H1 (cell line): ENCODE measurements at regions not wholly inside any gene's neighbourhood (a gene's known extent, or its start where the extent isn't known, plus 50 kb on each side); places are given as distances from the start of the nearest gene placed in this dataset.

Experiments used
- CTCF ChIA-PET: fragments of 300-600 bp; sonication (Branson Sonifier 250); formaldehyde crosslinking; loops from one replicate; lab custom pipeline; 2021; ENCODE audit not compliant: partially characterized antibody; lab: Charles Lee
- POLR2A ChIA-PET: fragments of 300-600 bp; sonication (Branson Sonifier 250); formaldehyde crosslinking; loops from one replicate; lab custom pipeline; 2021; ENCODE audit warnings: inconsistent platforms; ENCODE audit not compliant: partially characterized antibody; lab: Charles Lee
- DNase-seq, 2 experiments: peaks; one replicate each; pipeline versions ENCODE4 v3.0.0 to v3.0.0-alpha.2; 2010 to 2022; ENCODE audit warnings: low spot score in 2 of 2, low read depth in 1 of 2, mixed read lengths in 1 of 2
- FAIRE-seq: peaks from 2 replicates; lab custom pipeline; 2011; peaks lifted over from hg19 to GRCh38; lab: Jason Lieb, UNC
- H2AFZ ChIP-seq: 2 replicates; pipeline ENCODE4 v1.8.1; 2012; ENCODE audit warnings: low read length, inconsistent platforms
- H2AK5ac ChIP-seq: 2 replicates; pipeline ENCODE4 v1.6.1; 2013; ENCODE audit warnings: low read depth, low read length
- H2BK120ac ChIP-seq: replicated peaks from 2 replicates; pipeline ENCODE3; 2013; ENCODE audit warnings: low read depth, low read length, inconsistent platforms
- H2BK12ac ChIP-seq: 2 replicates; pipeline ENCODE4 v1.6.1; 2013; ENCODE audit warnings: low read depth, low read length
- H2BK15ac ChIP-seq: 2 replicates; pipeline ENCODE4 v1.6.1; 2013; ENCODE audit warnings: low read length
- H2BK20ac ChIP-seq: 2 replicates; pipeline ENCODE4 v1.6.1; 2013; ENCODE audit warnings: low read length
- H2BK5ac ChIP-seq: 2 replicates; pipeline ENCODE4 v1.6.1; 2013; ENCODE audit warnings: low read depth, low read length
- H3K14ac ChIP-seq: 2 replicates; pipeline ENCODE4 v1.6.1; 2013; ENCODE audit warnings: inconsistent platforms; ENCODE audit not compliant: insufficient read length
- H3K18ac ChIP-seq: 2 replicates; pipeline ENCODE4 v1.6.1; 2013; ENCODE audit warnings: low read length; ENCODE audit errors: extremely low read depth
- H3K23ac ChIP-seq: 2 replicates; pipeline ENCODE4 v1.6.1; 2013; ENCODE audit warnings: inconsistent platforms; ENCODE audit not compliant: insufficient read length
- H3K23me2 ChIP-seq: 2 replicates; pipeline ENCODE4 v1.6.1; 2013; ENCODE audit warnings: low read depth, low read length
- H3K27ac ChIP-seq: 2 replicates; pipeline ENCODE4 v1.6.1; 2011; ENCODE audit warnings: low read depth, low read length, inconsistent platforms
- H3K27me3 ChIP-seq, 4 experiments: replicated peaks in 1 of 4; 1 replicate in 1 of 4; 2 replicates in 3 of 4; pipeline versions ENCODE4 v1.6.1 to v1.8.1; 2011 to 2013; ENCODE audit warnings: low read length in 3 of 4, mild to moderate bottlenecking in 3 of 4, inconsistent platforms in 2 of 4, mixed read lengths in 2 of 4, moderate library complexity in 1 of 4; ENCODE audit not compliant: control insufficient read depth in 3 of 4, insufficient read depth in 3 of 4; ENCODE audit errors: extremely low read depth in 1 of 4
- H3K36me3 ChIP-seq, 4 experiments: 2 replicates each; pipeline versions ENCODE4 v1.6.1 to v1.8.1; 2011 to 2013; ENCODE audit warnings: mild to moderate bottlenecking in 4 of 4, low read length in 3 of 4, moderate library complexity in 2 of 4, control low read depth in 1 of 4, inconsistent platforms in 1 of 4; ENCODE audit not compliant: insufficient read depth in 4 of 4, control insufficient read depth in 2 of 4
- H3K4ac ChIP-seq: replicated peaks from 2 replicates; pipeline ENCODE3; 2013; ENCODE audit warnings: low read length, low read depth, mixed read lengths, inconsistent platforms; ENCODE audit not compliant: insufficient read length
- H3K4me1 ChIP-seq, 4 experiments: replicated peaks in 1 of 4; 1 replicate in 1 of 4; 2 replicates in 3 of 4; pipeline versions ENCODE4 v1.6.1 to v1.8.1; 2011 to 2013; ENCODE audit warnings: low read length in 3 of 4, inconsistent platforms in 2 of 4, mixed read lengths in 1 of 4; ENCODE audit not compliant: insufficient read depth in 4 of 4, control insufficient read depth in 3 of 4
- H3K4me2 ChIP-seq, 2 experiments: 2 replicates each; pipeline versions ENCODE4 v1.6.1 to v1.8.1; 2011 to 2013; ENCODE audit warnings: low read depth in 2 of 2, low read length in 2 of 2, control low read depth in 1 of 2, inconsistent platforms in 1 of 2, mild to moderate bottlenecking in 1 of 2; ENCODE audit not compliant: insufficient read depth in 1 of 2
- H3K4me3 ChIP-seq, 4 experiments: fragments of 200-600, 300-600 bp in 1 of 4; sonication (generic), shearing (Covaris generic), sonication (Bioruptor Twin) in 1 of 4; 2 replicates each; pipeline versions ENCODE4 v1.5.1 to v1.8.1; 2011 to 2016; ENCODE audit warnings: low read length in 4 of 4, low read depth in 3 of 4, control low read depth in 2 of 4, inconsistent platforms in 2 of 4, mild to moderate bottlenecking in 2 of 4, mixed read lengths in 1 of 4, moderate library complexity in 1 of 4; ENCODE audit not compliant: insufficient read depth in 2 of 4; ENCODE audit errors: extremely low read depth in 1 of 4
- H3K56ac ChIP-seq: replicated peaks from 2 replicates; pipeline ENCODE3; 2013; ENCODE audit warnings: low read depth, mild to moderate bottlenecking, mixed read lengths, low read length, inconsistent platforms; ENCODE audit not compliant: insufficient read length
- H3K79me1 ChIP-seq: 2 replicates; pipeline ENCODE4 v1.6.1; 2013; ENCODE audit warnings: low read depth, low read length, control low read depth
- H3K79me2 ChIP-seq, 2 experiments: 2 replicates each; pipeline versions ENCODE4 v1.6.1 to v1.8.1; 2012 to 2013; ENCODE audit warnings: low read length in 2 of 2, mild to moderate bottlenecking in 2 of 2, inconsistent platforms in 1 of 2; ENCODE audit not compliant: insufficient read depth in 2 of 2, control insufficient read depth in 1 of 2
- H3K9ac ChIP-seq, 4 experiments: replicated peaks in 1 of 4; 1 replicate in 1 of 4; 2 replicates in 3 of 4; pipeline versions ENCODE4 v1.6.1 to v1.8.1; 2011 to 2013; ENCODE audit warnings: low read depth in 3 of 4, low read length in 3 of 4, control low read depth in 2 of 4, mild to moderate bottlenecking in 2 of 4, moderate library complexity in 2 of 4, inconsistent platforms in 1 of 4; ENCODE audit errors: extremely low read depth in 1 of 4
- H3K9me3 ChIP-seq, 2 experiments: 2 replicates each; pipeline versions ENCODE4 v1.6.1 to v1.8.1; 2012 to 2013; ENCODE audit warnings: mild to moderate bottlenecking in 2 of 2, moderate library complexity in 2 of 2, control low read depth in 1 of 2, inconsistent platforms in 1 of 2, low read depth in 1 of 2, low read length in 1 of 2, mixed read lengths in 1 of 2; ENCODE audit not compliant: insufficient read depth in 2 of 2
- H4K20me1 ChIP-seq, 2 experiments: replicated peaks in 1 of 2; 2 replicates each; pipeline versions ENCODE3 to v1.8.1; 2011 to 2013; ENCODE audit warnings: inconsistent platforms in 2 of 2, low read length in 2 of 2, mild to moderate bottlenecking in 1 of 2; ENCODE audit not compliant: insufficient read depth in 2 of 2, control insufficient read depth in 1 of 2
- H4K5ac ChIP-seq: 2 replicates; pipeline ENCODE4 v1.6.1; 2013; ENCODE audit warnings: low read length, low read depth, mixed read lengths, inconsistent platforms; ENCODE audit not compliant: insufficient read length
- H4K8ac ChIP-seq: 2 replicates; pipeline ENCODE4 v1.8.0; 2013; ENCODE audit warnings: mild to moderate bottlenecking, moderate library complexity, low read length, inconsistent platforms; ENCODE audit not compliant: insufficient read depth; ENCODE audit errors: extremely low read depth
- H4K91ac ChIP-seq: replicated peaks from 2 replicates; pipeline ENCODE3; 2013; ENCODE audit warnings: low read length, mixed read lengths, inconsistent platforms; ENCODE audit not compliant: insufficient read length
- HDAC6 ChIP-seq: IDR thresholded peaks from one replicate; pipeline ENCODE4 v1.7.1; 2012; ENCODE audit warnings: low read depth, mild to moderate bottlenecking, inconsistent platforms, low read length, moderate library complexity
- RAD21 ChIP-seq, 2 experiments: IDR thresholded peaks in 1 of 2; conservative IDR thresholded peaks in 1 of 2; 2 replicates each; pipeline ENCODE4 v1.6.1; 2011; ENCODE audit warnings: low read depth in 2 of 2, low read length in 2 of 2, improper control_type of control experiment in 1 of 2, inconsistent platforms in 1 of 2, mild to moderate bottlenecking in 1 of 2, moderate library complexity in 1 of 2
- WGBS, 2 experiments: shearing (Covaris generic) in 1 of 2; methylation state at CpG; one replicate each; pipeline versions ENCODE4 v1.1.6 to v1.1.7; 2013 to 2015; ENCODE audit warnings: low lambda C conversion rate in 2 of 2, mixed read lengths in 2 of 2, inconsistent platforms in 1 of 2, low coverage in 1 of 2, missing lambda C conversion rate in 1 of 2; ENCODE audit not compliant: insufficient replicate concordance in 2 of 2, insufficient coverage in 1 of 2, insufficient read length in 1 of 2; ENCODE audit errors: extremely low coverage in 1 of 2, missing lambda C conversion rate in 1 of 2; 5-methylcytosine and 5-hydroxymethylcytosine counted together
- TF ChIP-seq, protein P1 (sequence below): IDR thresholded peaks from 2 replicates; pipeline ENCODE4 v1.6.1; 2012; ENCODE audit warnings: inconsistent platforms

DNA sequence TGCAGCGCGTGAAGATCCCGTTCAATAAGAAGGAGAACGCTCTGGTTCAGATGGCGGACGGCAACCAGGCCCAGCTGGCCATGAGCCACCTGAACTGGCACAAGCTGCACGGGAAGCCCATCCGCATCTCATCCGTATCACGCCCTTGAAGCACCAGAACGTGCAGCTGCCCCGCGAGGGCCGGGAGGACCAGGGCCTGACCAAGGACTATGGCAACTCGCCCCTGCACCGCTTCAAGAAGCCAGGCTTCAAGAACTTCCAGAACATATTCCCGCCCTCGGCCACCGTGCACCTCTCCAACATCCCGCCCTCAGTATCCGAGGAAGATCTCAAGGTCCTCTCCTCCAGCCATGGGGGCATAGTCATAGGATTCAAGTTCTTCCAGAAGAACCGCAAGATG is 131.9 kb upstream of the FUT8 start:
- no peak overlapping the region for H2BK120ac ChIP-seq
- H3K18ac ChIP-seq: peak overlapping the region; percentile 9; the same call in 1 of the 2 replicates
- 0 out of 2 replicates have a peak overlapping the region, but pooled peaks have one; percentile 68 for H2BK20ac ChIP-seq
- no peak overlapping the region for H2BK12ac ChIP-seq
- ChIA-PET CTCF (no interaction called here), POLR2A (no interaction called here)
- H3K4me1 ChIP-seq: peaks cover 5 to 14% (median 8%) of the 10 kb centered on the region in 4 experiments; a peak in 5 of 7 replicates
- H3K14ac ChIP-seq: no peak overlapping the region
- peak overlapping the region; percentile 70 for H4K91ac ChIP-seq
- no peak overlapping the region for H2AK5ac ChIP-seq
- H4K20me1 ChIP-seq: no peaks in the 10 kb centered on the region
- 0 out of 2 replicates have a peak overlapping the region, but pooled peaks have one; percentile 61 for H2BK15ac ChIP-seq
- peak overlapping the region; percentile 63; the same call in 1 of the 2 replicates for H4K8ac ChIP-seq
- peaks cover 0 to 5% of the 10 kb centered on the region in 2 experiments; a peak in 1 of 4 replicates for H3K9me3 ChIP-seq
- H2AFZ ChIP-seq: no peak overlapping the region
- DNase-seq: no peak
- H3K4ac ChIP-seq: no peak overlapping the region
- no peak for FAIRE-seq
- H3K23ac ChIP-seq: no peak overlapping the region
- H3K23me2 ChIP-seq: no peaks in the 10 kb centered on the region
- no peak overlapping the region; the same call in 1 of the 2 replicates for H3K27ac ChIP-seq
- H3K36me3 ChIP-seq: no peaks in the 10 kb centered on the region
- H3K79me1 ChIP-seq: no peaks in the 10 kb centered on the region
- no peak overlapping the region for H3K4me3 ChIP-seq
- H4K5ac ChIP-seq: no peak overlapping the region
- no peak overlapping the region for H3K4me2 ChIP-seq
- H3K56ac ChIP-seq: no peak overlapping the region
- TF ChIP-seq RAD21 (IDR thresholded peaks at IDR 0.05 in 1 of 2, conservative IDR thresholded peaks at IDR 0.05 in 1 of 2; ENCODE audit: low read depth in 2 of 2, low read length in 2 of 2) (peak in 1 of 2 experiments; percentile 21; a peak in 1 of 4 replicates), HDAC6 (no peak)
- TF ChIP-seq, protein P1, sequence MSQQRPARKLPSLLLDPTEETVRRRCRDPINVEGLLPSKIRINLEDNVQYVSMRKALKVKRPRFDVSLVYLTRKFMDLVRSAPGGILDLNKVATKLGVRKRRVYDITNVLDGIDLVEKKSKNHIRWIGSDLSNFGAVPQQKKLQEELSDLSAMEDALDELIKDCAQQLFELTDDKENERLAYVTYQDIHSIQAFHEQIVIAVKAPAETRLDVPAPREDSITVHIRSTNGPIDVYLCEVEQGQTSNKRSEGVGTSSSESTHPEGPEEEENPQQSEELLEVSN: peak; percentile 37; the same call in 1 of the 2 replicates
- no peaks in the 10 kb centered on the region for H3K79me2 ChIP-seq
- 96% methylated on average over 22 of the region's 22 CpGs; no CpG with 5 or more reads in 1 of the 2 experiments for WGBS, 2 experiments
- no peak overlapping the region for H2BK5ac ChIP-seq
- H3K9ac ChIP-seq: no peak overlapping the region
- no peaks in the 10 kb centered on the region for H3K27me3 ChIP-seq
